ENCODE measurements at regions not wholly inside any gene's neighbourhood (a gene's known extent, or its start where the extent isn't known, plus 50 kb on each side); places are given as distances from the start of the nearest gene placed in this dataset.
A peak's percentile ranks its signal among the peaks of the same experiment; 100 is the strongest.

DNA sequence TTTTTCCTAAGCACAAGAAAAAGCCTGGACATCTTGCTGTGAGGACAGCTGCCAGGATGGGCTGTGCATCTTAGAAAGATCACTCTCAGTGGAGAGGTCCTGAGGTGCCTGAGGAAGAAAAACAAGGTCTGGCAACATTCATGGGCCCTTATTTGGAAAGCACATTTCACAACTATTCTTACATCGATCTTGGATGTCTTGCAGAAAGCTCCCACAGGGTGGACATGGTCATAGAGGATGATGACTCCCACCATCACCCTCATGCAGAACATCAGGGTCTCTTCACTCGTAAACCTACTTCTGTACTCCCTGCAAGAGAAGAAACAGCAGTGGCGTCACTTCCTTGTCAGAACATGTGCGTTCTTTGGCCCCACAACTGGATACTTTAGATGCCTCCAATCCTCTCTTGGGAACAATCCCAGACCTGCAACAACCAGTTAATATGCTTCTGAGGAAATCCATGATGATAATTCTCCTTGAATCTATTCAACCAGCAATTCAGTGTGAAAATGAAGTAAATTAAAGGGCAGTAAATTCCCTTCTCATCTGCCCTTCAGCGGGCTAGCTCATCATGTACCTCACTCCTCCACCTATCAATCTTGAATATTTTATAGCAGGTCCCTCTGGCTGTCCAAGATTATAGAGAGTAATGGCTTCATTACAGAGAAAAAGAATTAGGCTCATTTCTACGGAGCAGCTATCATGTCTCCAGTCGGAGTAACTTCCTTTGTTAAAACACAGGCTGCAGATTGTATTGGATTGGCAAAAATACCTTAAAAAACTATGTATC is 106.2 kb downstream of the CYRIA start:
- peak in 5 of 8 experiments; percentile 60 to 97 (median 91) for ATAC-seq (replicated peaks in 6 of 8)
- Histone ChIP-seq H3K27ac (no peak overlapping the region), H3K4me3 (no peak overlapping the region), H3K4me1 (replicated peaks in 1 of 2) (peaks cover 5 to 19% of the 10 kb centered on the region in 2 donors)
- in situ Hi-C loops (cut with MboI; ENCODE audit: low pct_unique_long_range_greater_than_20kb in 2 of 9, low sequenced_read_pairs in 9 of 9, unreplicated experiment in 9 of 9) = no loop called here
- 5 to 82% (median 62%) methylated on average over 1 to 7 of the region's 7 CpGs; no CpG with 5 or more reads in 1 of the 10 experiments for WGBS, 10 experiments

- in situ Hi-C loops (cut with MboI; ENCODE audit: low pct_unique_long_range_greater_than_20kb in 2 of 9, low sequenced_read_pairs in 9 of 9, unreplicated experiment in 9 of 9) = no loop called here
- H3K4me1 ChIP-seq (replicated peaks in 1 of 2) = peaks cover 2 to 7% of the 10 kb centered on the region in 2 donors
- H3K4me3 ChIP-seq = no peak overlapping the region
- ATAC-seq (replicated peaks in 6 of 8) = peak in 6 of 8 experiments; percentile 18 to 92 (median 51)
- H3K27ac ChIP-seq = no peak overlapping the region
These were observed 111.5 kb downstream of the CYRIA start for GRCh38 chr2:16554060-16554583.

DNA sequence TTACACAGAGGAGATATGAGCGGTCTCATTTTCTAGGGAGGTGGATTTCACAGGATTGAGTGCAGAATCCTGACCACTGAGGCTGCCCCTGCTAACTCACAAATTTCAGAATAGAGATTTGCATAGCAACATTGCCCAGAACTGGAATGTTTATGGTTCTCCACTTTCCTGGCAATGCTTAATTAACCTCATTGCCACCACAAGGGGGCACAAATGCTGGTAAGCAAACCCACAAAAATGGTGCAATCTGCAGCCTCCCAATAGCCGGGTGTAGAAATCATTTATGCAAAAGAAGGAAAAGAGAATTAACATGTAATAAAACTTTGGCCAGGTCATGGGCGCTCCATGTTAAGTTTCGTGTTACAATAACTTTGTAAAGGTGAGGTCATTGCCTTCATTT is 112.4 kb downstream of the CYRIA start:
- H3K4me3 ChIP-seq = no peak overlapping the region
- H3K4me1 ChIP-seq (replicated peaks in 1 of 2) = peaks cover 0 to 4% of the 10 kb centered on the region in 2 donors
- ATAC-seq (replicated peaks in 6 of 8) = peak in 4 of 8 experiments; percentile 38 to 72 (median 66)
- H3K27ac ChIP-seq = no peak overlapping the region
- WGBS, 10 experiments = 23 to 100% (median 63%) methylated on average over 1 to 4 of the region's 4 CpGs
- in situ Hi-C loops (cut with MboI; ENCODE audit: low pct_unique_long_range_greater_than_20kb in 2 of 9, low sequenced_read_pairs in 9 of 9, unreplicated experiment in 9 of 9) = no loop called here

DNA sequence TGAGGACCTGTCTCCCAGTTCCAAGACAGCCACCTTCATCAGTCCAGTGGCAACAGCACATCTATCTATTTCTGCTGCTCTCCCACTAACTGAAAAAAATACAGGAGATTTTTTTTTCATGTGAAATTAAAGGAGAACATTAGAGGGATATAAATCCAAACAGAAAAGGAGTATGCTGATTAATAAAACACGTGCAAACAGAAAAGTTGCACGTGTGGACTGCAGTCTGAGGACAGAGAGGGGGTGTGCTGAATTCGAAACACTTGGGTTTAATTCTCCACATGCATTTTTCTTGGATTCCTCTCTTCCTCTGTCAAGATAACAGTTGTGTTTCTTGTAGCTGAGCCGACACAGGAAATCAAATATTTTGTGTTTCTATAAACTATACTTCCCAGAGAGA is 113.4 kb downstream of the CYRIA start:
- WGBS, 10 experiments = 0 to 80% (median 52%) methylated on average over 1 to 4 of the region's 4 CpGs; no CpG with 5 or more reads in 2 of the 10 experiments
- no peak for ATAC-seq (replicated peaks in 6 of 8)
- peaks cover 0 to 2% of the 10 kb centered on the region in 2 donors for H3K4me1 ChIP-seq (replicated peaks in 1 of 2)
- in situ Hi-C loops (cut with MboI; ENCODE audit: low pct_unique_long_range_greater_than_20kb in 2 of 9, low sequenced_read_pairs in 9 of 9, unreplicated experiment in 9 of 9) = no loop called here
- no peak overlapping the region for H3K27ac ChIP-seq
- H3K4me3 ChIP-seq = no peak overlapping the region

DNA sequence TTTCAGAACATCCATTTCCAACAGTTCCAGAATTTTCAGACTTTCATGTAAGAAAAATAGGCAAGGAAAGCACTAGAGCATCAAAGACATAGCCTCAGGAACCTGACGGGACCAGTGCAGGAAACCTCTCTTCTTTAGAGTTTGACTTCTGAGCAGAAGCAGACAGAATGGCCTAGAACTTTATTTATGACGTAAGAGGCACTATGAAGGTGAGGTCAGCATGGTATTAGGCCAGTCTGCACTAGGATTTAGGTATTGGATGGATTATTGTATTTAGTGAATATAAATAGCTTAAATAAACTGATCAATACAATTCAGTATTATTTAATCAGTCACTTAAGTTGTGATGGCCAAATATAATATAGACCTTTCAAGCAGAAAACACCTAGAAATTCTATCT is 117.6 kb downstream of the CYRIA start:
- 0 to 81% (median 54%) methylated on average over 2 of the region's 2 CpGs; no CpG with 5 or more reads in 4 of the 10 experiments for WGBS, 10 experiments
- H3K4me1 ChIP-seq (replicated peaks in 1 of 2) = no peaks in the 10 kb centered on the region
- H3K27ac ChIP-seq = no peak overlapping the region
- H3K4me3 ChIP-seq = no peak overlapping the region
- no peak for ATAC-seq (replicated peaks in 6 of 8)
- in situ Hi-C loops (cut with MboI; ENCODE audit: low pct_unique_long_range_greater_than_20kb in 2 of 9, low sequenced_read_pairs in 9 of 9, unreplicated experiment in 9 of 9) = no loop called here

DNA sequence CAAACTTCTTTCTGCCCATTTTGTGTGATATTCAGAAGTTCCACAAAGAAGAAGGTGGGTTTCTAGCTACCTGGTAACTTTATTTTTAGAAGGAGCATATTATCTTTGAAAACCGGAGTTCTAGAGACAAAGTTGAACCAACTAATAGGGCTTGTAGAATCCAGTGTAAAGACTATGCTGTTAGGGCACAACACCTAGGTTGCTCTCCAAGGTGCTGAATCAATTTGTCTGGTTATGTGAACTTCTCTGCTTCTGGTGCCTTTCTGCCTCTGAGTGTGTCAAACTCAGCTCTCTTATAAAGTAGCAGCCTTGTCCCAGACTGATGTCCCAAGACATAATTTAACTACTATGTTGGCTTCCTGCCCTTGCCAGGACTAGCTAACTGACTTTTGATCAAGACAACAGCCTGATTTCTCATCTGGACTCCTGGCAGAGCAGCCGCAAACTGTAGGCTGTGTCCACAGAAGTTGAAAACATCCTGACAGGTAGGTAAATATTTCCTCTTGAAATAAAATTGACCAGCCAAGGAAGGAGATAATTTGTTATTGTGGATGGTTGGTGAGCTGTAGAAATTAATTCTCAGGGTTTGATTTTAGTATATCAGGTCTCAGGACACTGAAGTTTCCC is 119.4 kb downstream of the CYRIA start:
- ATAC-seq (replicated peaks in 6 of 8) = peak in 2 of 8 experiments; percentile 36 to 58
- WGBS, 10 experiments = 17 to 80% (median 50%) methylated on average over 1 to 2 of the region's 2 CpGs; no CpG with 5 or more reads in 1 of the 10 experiments

GRCh38 chr2:16538707-16539106 is 126.9 kb downstream of the CYRIA start:
- 0 to 100% (median 49%) methylated on average over 1 to 3 of the region's 3 CpGs; no CpG with 5 or more reads in 2 of the 10 experiments for whole genome bisulfite sequencing, 10 experiments
- peak in 1 of 8 experiments; percentile 98 for ATAC-seq (replicated peaks in 6 of 8)
- in situ Hi-C loops (cut with MboI; ENCODE audit: low pct_unique_long_range_greater_than_20kb in 2 of 9, low sequenced_read_pairs in 9 of 9, unreplicated experiment in 9 of 9) = no loop called here
- Histone ChIP-seq H3K4me3 (no peak overlapping the region), H3K27ac (no peak overlapping the region), H3K4me1 (replicated peaks in 1 of 2) (no peaks in the 10 kb centered on the region)

More for the DNA sequence above, 119.4 kb downstream of the CYRIA start:
- in situ Hi-C loops (cut with MboI; ENCODE audit: low pct_unique_long_range_greater_than_20kb in 2 of 9, low sequenced_read_pairs in 9 of 9, unreplicated experiment in 9 of 9) = no loop called here
- no peak overlapping the region for H3K4me3 ChIP-seq
- H3K4me1 ChIP-seq (replicated peaks in 1 of 2) = no peaks in the 10 kb centered on the region
- no peak overlapping the region for H3K27ac ChIP-seq

GRCh38 chr2:16537347-16537746 is 128.3 kb downstream of the CYRIA start:
- H3K27ac ChIP-seq = no peak overlapping the region
- H3K4me1 ChIP-seq (replicated peaks in 1 of 2) = peaks cover 0 to 2% of the 10 kb centered on the region in 2 donors
- in situ Hi-C loops (cut with MboI; ENCODE audit: low pct_unique_long_range_greater_than_20kb in 2 of 9, low sequenced_read_pairs in 9 of 9, unreplicated experiment in 9 of 9) = no loop called here
- no peak for ATAC-seq (replicated peaks in 6 of 8)
- 5 to 94% (median 80%) methylated on average over 2 to 5 of the region's 5 CpGs for WGBS, 10 experiments
- H3K4me3 ChIP-seq = no peak overlapping the region

GRCh38 chr2:16526193-16526592 is 139.4 kb downstream of the CYRIA start:
- Histone ChIP-seq H3K4me1 (replicated peaks in 1 of 2) (peaks cover 0 to 2% of the 10 kb centered on the region in 2 donors), H3K27ac (no peak overlapping the region), H3K4me3 (no peak overlapping the region)
- in situ Hi-C loops (cut with MboI; ENCODE audit: low pct_unique_long_range_greater_than_20kb in 2 of 9, low sequenced_read_pairs in 9 of 9, unreplicated experiment in 9 of 9) = no loop called here
- no peak for ATAC-seq (replicated peaks in 6 of 8)
- WGBS, 10 experiments = 0 to 100% (median 88%) methylated on average over 1 of the region's 1 CpG; no CpG with 5 or more reads in 1 of the 10 experiments

DNA sequence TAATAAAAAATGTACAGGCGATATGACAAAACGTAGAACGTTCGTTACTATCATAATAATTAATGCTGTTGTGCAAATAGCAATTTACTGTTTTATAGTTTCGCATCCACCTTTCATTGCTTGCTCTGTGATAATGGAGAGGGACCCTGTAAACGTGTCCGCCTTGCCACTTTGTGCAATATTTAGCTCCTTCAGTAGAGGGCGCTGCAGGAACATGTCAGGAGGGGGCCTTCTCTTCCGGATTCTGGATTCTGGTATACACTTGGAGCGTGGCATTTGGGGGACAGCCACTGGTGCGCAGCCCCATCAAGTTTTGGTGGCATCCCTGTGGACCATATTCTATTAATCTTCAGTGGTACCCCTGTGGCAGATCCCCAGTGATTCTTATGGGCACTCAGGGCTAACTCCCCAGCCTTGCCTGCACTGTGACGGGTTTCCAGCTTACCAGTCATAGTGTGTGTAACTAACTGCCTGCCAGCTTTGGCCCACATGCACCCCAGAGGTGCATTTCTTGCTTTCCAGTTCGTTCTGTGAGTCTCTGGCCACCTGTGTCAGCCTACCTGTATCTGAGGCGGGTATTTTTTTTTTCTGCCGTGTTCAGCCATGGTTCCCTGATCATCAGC is 140.3 kb downstream of the CYRIA start:
- in situ Hi-C loops (cut with MboI; ENCODE audit: low pct_unique_long_range_greater_than_20kb in 2 of 9, low sequenced_read_pairs in 9 of 9, unreplicated experiment in 9 of 9) = no loop called here
- Histone ChIP-seq H3K27ac (no peak overlapping the region), H3K4me3 (no peak overlapping the region), H3K4me1 (replicated peaks in 1 of 2) (peaks cover 6 to 8% of the 10 kb centered on the region in 2 donors)
- ATAC-seq (replicated peaks in 6 of 8) = peak in 3 of 8 experiments; percentile 20 to 73 (median 43)
- WGBS, 10 experiments = 6 to 94% (median 79%) methylated on average over 3 to 13 of the region's 15 CpGs

- Histone ChIP-seq H3K4me3 (no peak overlapping the region), H3K27ac (no peak overlapping the region), H3K4me1 (replicated peaks in 1 of 2) (peaks cover 6 to 8% of the 10 kb centered on the region in 2 donors)
- in situ Hi-C loops (cut with MboI; ENCODE audit: low pct_unique_long_range_greater_than_20kb in 2 of 9, low sequenced_read_pairs in 9 of 9, unreplicated experiment in 9 of 9) = loop anchor here (25.0 kb wide), 2 partner anchors 586 to 886 kb away; partner anchors contain the start of gene MYCN (in 8 of the 9)
- ATAC-seq (replicated peaks in 6 of 8) = no peak
- WGBS, 10 experiments = 48 to 88% (median 67%) methylated on average over 1 to 7 of the region's 8 CpGs; no CpG with 5 or more reads in 2 of the 10 experiments
These were observed 141.9 kb downstream of the CYRIA start for GRCh38 chr2:16523711-16524110.

DNA sequence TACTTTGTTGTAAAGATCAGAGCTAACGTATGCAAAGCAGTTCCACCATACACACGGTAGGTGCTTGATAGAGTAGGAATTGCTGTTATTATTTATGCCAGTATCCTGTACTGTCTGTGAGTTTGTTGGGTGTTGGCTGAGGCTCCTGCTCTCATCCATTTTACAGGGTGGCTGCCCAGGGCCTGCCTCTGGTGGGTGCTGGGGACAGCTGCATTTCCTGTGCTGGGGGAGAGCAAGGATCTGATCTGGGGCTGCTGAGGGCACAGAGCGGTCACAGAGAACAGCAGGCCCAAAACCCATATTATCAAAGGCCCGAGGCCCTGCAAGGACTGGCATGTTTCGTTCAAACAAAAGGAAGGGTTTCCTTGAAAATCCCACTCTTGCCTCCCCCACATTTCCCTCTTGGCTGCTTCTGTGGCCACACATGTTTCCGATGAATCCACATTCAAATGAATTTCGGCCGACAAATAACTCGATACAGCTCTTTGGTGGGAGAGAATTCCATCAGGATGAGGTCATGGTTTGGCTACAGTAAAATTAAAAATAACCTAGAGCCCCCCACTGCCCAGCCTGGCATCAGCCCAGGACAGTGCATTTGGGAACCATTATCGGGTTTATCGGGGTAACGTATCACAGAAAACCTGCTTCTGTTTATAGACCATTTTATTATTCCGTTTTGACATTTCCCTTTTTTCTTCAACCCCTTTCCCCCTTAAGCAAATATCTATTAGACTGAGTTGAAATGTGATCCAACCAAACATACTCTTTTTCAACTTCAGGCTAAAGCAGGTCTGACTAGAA is 143.4 kb downstream of the CYRIA start:
- 4 to 96% (median 80%) methylated on average over 1 to 13 of the region's 13 CpGs; no CpG with 5 or more reads in 1 of the 10 experiments for WGBS, 10 experiments
- in situ Hi-C loops (cut with MboI; ENCODE audit: low pct_unique_long_range_greater_than_20kb in 2 of 9, low sequenced_read_pairs in 9 of 9, unreplicated experiment in 9 of 9) = loop anchor here (25.0 kb wide), 2 partner anchors 585 to 885 kb away; partner anchors contain the start of gene MYCN (in 8 of the 9)
- ATAC-seq (replicated peaks in 6 of 8) = no peak
- Histone ChIP-seq H3K27ac (no peak overlapping the region), H3K4me1 (replicated peaks in 1 of 2) (peaks cover 6 to 8% of the 10 kb centered on the region in 2 donors), H3K4me3 (no peak overlapping the region)

Data from motor neuron (in vitro differentiated cells).